HEK293 (cell line): ENCODE measurements at regions not wholly inside any gene's neighbourhood (a gene's known extent, or its start where the extent isn't known, plus 50 kb on each side); places are given as distances from the start of the nearest gene placed in this dataset.

ENCODE experiments used
- CTCF ChIP-seq: fragments of 450-650 bp; formaldehyde crosslinking; IDR thresholded peaks from 2 replicates; pipeline ENCODE4 v1.5.1; 2016; ENCODE audit warnings: missing biosample characterization, missing genetic modification characterization
- PRDM4 ChIP-seq: fragments of 450-650 bp; formaldehyde crosslinking; IDR thresholded peaks from 2 replicates; pipeline ENCODE4 v1.5.1; 2017; ENCODE audit warnings: missing biosample characterization, missing genetic modification characterization
- ZBTB44 ChIP-seq: fragments of 450-650 bp; IDR thresholded peaks from 2 replicates; pipeline ENCODE4 v1.5.1; 2018; ENCODE audit warnings: missing biosample characterization, mild to moderate bottlenecking, missing genetic modification characterization
- ZBTB7A ChIP-seq: fragments of 450-650 bp; formaldehyde crosslinking; IDR thresholded peaks from 2 replicates; pipeline ENCODE4 v1.5.1; 2016; ENCODE audit warnings: low read depth, missing biosample characterization, missing genetic modification characterization
- ZNF324 ChIP-seq: fragments of 450-650 bp; formaldehyde crosslinking; IDR thresholded peaks from 2 replicates; pipeline ENCODE4 v1.5.1; 2016; ENCODE audit warnings: missing biosample characterization, missing genetic modification characterization
- ZNF544 ChIP-seq: fragments of 450-650 bp; formaldehyde crosslinking; IDR thresholded peaks from 2 replicates; pipeline ENCODE4 v1.5.0; 2017; ENCODE audit warnings: missing biosample characterization, missing genetic modification characterization
- ZNF76 ChIP-seq: fragments of 450-650 bp; formaldehyde crosslinking; IDR thresholded peaks from 2 replicates; pipeline ENCODE4; 2016; ENCODE audit warnings: low read depth, missing biosample characterization, missing genetic modification characterization, borderline replicate concordance
- ZSCAN5A ChIP-seq: fragments of 450-650 bp; formaldehyde crosslinking; IDR thresholded peaks from 2 replicates; pipeline ENCODE4 v1.5.1; 2016; ENCODE audit warnings: missing biosample characterization, missing genetic modification characterization

- TF ChIP-seq ZSCAN5A (no peak), CTCF (no peak), ZBTB44 (tag by site-specific recombination) (no peak), ZNF324 (no peak), PRDM4 (tag by site-specific recombination) (no peak), ZNF76 (tag by site-specific recombination) (no peak), ZBTB7A (tag by site-specific recombination) (no peak), ZNF544 (no peak)
Observed at GRCh38 chr5:2173151-2173834, 290.6 kb upstream of the IRX4 start.
